Prostate gland (tissue), 2 donors: ENCODE measurements at regions not wholly inside any gene's neighbourhood (a gene's known extent, or its start where the extent isn't known, plus 50 kb on each side); places are given as distances from the start of the nearest gene placed in this dataset.

ENCODE experiments used
- CTCF ChIP-seq, 4 experiments: fragments of 200-600 bp in 2 of 4; fragments of 450-650 bp in 2 of 4; sonication (generic) in 2 of 4; IDR thresholded peaks; 1 replicate in 3 of 4; 2 replicates in 1 of 4; pipeline ENCODE4 v1.5.1; 2016 to 2019; ENCODE audit warnings: antibody characterized with exemption in 4 of 4, mild to moderate bottlenecking in 2 of 4, moderate library complexity in 2 of 4
- POLR2A ChIP-seq: fragments of 450-650 bp; IDR thresholded peaks from one replicate; pipeline ENCODE4 v1.6.1; 2016; ENCODE audit warnings: antibody characterized with exemption, mild to moderate bottlenecking

DNA sequence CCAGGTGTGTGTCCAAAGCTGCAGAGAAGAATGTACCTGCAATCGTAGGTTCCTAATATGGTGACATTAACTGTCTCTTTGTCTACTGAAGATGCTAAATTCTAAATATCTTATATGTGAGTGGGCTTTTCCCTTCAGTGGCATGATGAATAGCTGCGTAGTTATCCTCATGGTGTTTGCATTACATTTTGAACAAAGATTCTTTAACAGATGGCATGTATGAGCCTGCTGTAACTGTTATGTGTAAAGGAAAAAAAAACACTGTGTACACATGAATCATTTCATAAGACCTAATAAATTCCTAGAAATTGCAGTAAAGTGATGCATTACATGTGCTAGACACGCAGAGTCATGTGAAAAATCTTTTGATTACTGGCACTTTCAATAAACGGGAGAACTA, 288.0 kb downstream of the SH2D1A start:
- TF ChIP-seq CTCF (IDR thresholded peaks at IDR 0.05) (no peak), POLR2A (no peak)
